Body of pancreas (tissue), 4 donors: ENCODE measurements at regions not wholly inside any gene's neighbourhood (a gene's known extent, or its start where the extent isn't known, plus 50 kb on each side); places are given as distances from the start of the nearest gene placed in this dataset.

Experiments
- POLR2A ChIP-seq, 3 donors: fragments of 450-650 bp; IDR thresholded peaks; one replicate each; pipeline ENCODE4 v1.6.1; 2016; ENCODE audit warnings: antibody characterized with exemption in 3 of 3, mild to moderate bottlenecking in 2 of 3
- TF ChIP-seq, protein P1 (sequence below), 7 experiments: fragments of 450-650 bp in 4 of 7; fragments of 200-600 bp in 3 of 7; sonication (generic) in 3 of 7; IDR thresholded peaks; one replicate each; pipeline ENCODE4 v1.5.1; 2016 to 2019; ENCODE audit warnings: antibody characterized with exemption in 7 of 7

- TF ChIP-seq, protein P1, sequence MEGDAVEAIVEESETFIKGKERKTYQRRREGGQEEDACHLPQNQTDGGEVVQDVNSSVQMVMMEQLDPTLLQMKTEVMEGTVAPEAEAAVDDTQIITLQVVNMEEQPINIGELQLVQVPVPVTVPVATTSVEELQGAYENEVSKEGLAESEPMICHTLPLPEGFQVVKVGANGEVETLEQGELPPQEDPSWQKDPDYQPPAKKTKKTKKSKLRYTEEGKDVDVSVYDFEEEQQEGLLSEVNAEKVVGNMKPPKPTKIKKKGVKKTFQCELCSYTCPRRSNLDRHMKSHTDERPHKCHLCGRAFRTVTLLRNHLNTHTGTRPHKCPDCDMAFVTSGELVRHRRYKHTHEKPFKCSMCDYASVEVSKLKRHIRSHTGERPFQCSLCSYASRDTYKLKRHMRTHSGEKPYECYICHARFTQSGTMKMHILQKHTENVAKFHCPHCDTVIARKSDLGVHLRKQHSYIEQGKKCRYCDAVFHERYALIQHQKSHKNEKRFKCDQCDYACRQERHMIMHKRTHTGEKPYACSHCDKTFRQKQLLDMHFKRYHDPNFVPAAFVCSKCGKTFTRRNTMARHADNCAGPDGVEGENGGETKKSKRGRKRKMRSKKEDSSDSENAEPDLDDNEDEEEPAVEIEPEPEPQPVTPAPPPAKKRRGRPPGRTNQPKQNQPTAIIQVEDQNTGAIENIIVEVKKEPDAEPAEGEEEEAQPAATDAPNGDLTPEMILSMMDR (IDR thresholded peaks at IDR 0.05): no peak
- no peak for TF ChIP-seq POLR2A (IDR thresholded peaks at IDR 0.05)
These were observed 308.0 kb upstream of the ZC3H12C start for GRCh38 chr11:109785198-109785597.
